Astrocyte of the spinal cord (primary cell): ENCODE measurements at regions not wholly inside any gene's neighbourhood (a gene's known extent, or its start where the extent isn't known, plus 50 kb on each side); places are given as distances from the start of the nearest gene placed in this dataset.
"Not testable (repeated sequence)": the region's sequence is repeated elsewhere in the genome, so short reads cannot be mapped to it uniquely, and the experiment has no call there.

Experiments
- DNase-seq: peaks from one replicate; pipeline ENCODE4 v3.0.0; 2011; ENCODE audit warnings: low read depth, low spot score
- H3K4me3 ChIP-seq: 2 replicates; pipeline ENCODE4 v1.5.1; 2011; ENCODE audit warnings: low read depth, mild to moderate bottlenecking, low read length, moderate library complexity
- in situ Hi-C: cut with HindIII; loops from 2 replicates; pipeline ENCODE4 v1.10.0; 2017; ENCODE audit warnings: low sequenced_read_pairs
- TF ChIP-seq, protein P1 (sequence below): IDR thresholded peaks from 2 replicates; pipeline ENCODE4 v1.5.1; 2012; ENCODE audit warnings: low read depth, mild to moderate bottlenecking, low read length, inconsistent platforms

DNA sequence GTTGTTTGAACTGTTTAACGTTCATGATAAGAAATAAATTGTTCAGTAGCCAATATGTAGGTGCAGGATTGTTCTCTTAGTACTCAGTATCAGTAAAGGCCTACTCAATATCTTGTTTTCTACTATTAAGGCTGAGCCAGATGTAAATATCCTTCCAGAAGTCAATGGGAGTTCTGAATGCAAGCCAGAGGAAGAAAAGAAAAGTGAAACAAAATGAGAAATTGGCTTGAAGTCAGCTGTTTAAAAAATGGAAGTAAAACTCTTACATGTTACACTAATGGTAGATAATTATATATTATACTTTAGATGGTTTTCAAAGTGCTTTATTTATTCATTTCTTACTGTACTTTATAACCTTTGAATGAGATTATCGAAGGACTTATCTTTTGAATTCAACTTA, 1417.9 kb downstream of the ADGRL3 start:
- no peak overlapping the region for H3K4me3 ChIP-seq
- no peak for DNase-seq
- in situ Hi-C loops = no loop called here
- TF ChIP-seq, protein P1, sequence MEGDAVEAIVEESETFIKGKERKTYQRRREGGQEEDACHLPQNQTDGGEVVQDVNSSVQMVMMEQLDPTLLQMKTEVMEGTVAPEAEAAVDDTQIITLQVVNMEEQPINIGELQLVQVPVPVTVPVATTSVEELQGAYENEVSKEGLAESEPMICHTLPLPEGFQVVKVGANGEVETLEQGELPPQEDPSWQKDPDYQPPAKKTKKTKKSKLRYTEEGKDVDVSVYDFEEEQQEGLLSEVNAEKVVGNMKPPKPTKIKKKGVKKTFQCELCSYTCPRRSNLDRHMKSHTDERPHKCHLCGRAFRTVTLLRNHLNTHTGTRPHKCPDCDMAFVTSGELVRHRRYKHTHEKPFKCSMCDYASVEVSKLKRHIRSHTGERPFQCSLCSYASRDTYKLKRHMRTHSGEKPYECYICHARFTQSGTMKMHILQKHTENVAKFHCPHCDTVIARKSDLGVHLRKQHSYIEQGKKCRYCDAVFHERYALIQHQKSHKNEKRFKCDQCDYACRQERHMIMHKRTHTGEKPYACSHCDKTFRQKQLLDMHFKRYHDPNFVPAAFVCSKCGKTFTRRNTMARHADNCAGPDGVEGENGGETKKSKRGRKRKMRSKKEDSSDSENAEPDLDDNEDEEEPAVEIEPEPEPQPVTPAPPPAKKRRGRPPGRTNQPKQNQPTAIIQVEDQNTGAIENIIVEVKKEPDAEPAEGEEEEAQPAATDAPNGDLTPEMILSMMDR = no peak

DNA sequence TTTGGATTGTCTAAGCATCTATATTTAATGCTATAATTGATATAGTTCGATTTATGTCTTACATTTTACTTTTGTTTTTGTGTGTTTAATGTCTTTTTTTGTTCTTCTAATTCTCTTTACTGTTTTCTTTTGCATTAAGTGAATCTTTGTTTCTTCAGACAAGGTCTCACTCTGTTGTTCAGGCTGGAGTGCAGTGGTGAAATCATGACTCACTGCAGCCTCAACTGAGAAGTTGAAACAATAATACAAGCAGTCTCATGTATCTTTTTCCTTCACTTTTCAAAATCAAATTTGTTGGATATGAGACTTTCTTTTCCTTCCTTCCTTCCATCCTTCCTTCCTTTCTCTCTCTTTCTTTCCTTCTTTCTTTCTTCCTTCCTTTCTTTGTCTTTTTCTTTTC, 1401.6 kb downstream of the ADGRL3 start:
- TF ChIP-seq, protein P1 = no peak
- in situ Hi-C loops = no loop called here

DNA sequence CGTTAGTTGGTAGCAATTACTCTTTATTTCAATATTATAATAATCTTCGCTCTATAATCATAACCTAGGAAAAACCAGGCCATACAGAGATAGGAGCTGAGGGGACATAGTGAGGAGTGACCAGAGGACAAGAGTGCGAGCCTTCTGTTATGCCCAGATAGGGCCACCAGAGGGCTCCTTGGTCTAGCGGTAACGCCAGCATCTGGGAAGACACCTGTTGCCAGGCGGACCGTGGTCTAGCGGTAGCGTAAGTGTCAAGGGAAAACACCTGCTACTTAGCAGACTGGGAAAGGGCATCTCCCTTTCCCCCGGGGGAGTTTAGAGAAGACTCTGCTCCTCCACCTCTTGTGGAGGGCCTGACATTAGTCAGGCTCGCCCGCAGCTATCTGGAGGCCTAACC, 1395.1 kb downstream of the ADGRL3 start:
- DNase-seq, in situ Hi-C loops, H3K4me3 ChIP-seq: not testable (repeated sequence)
- TF ChIP-seq, protein P1 = peak; percentile 19

More for the DNA sequence above, 1401.6 kb downstream of the ADGRL3 start:
- no peak overlapping the region for H3K4me3 ChIP-seq
- no peak for DNase-seq

DNA sequence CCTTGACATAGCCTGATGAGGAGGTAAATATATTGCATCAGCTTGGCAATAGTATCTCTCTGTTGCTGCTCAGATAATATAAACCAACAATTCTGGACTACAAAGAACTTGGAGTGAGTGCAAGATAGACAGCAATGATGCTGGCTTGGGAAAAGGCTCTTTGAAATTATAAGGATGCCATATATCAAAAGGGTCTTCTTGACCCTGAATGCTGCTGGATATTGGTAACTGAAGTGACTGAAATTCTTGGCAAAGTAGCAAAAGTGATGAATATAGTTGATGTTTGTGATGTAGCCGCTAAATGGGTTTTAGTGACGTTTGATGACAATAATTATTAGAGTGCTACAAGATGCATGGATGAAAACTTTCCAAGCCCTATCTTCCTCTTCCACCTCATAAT, 1391.6 kb downstream of the ADGRL3 start:
- TF ChIP-seq, protein P1 = no peak
- no peak overlapping the region for H3K4me3 ChIP-seq
- no peak for DNase-seq
- in situ Hi-C loops = no loop called here

DNA sequence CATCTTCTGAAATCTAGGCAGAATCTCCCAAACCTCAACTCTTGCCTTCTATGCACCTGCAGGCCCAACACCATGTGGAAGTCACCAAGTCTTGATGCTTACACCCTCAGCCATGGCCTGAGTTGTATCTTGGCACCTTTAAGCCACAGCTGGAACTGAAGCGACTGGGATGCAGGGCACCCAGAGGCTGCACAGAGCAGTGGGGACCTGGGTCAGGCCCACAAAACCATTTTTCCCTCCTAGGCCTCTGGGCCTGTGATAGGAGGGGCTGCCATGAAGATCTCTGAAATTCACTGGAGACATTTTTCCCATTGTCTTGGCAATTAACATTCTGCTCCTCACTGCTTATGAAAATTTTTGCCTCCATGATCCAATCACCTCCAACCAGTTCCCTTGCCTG, 1388.5 kb downstream of the ADGRL3 start:
- no peak for DNase-seq
- TF ChIP-seq, protein P1 = no peak
- H3K4me3 ChIP-seq = no peak overlapping the region
- in situ Hi-C loops = no loop called here

DNA sequence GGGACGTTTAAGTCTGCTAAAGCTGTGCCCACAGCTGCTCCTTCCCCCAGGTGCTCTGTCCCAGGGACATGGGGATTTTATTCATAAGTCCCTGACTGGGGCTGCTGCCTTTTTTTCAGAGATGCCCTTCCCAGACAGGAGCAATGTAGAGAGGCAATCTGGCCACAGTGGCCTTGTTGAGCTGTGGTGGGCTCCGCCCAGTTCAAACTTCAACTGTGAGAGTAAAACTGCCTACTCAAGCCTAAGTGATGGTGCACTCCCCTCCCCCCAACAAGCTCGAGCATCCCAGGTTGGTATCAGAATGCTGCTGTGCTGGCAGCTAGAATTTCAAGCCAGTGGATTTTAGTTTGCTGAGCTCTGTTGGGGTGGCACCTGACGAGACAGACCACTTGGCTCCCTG, 1371.4 kb downstream of the ADGRL3 start:
- no peak for DNase-seq
- TF ChIP-seq, protein P1 = no peak
- no peak overlapping the region for H3K4me3 ChIP-seq
- in situ Hi-C loops = no loop called here

DNA sequence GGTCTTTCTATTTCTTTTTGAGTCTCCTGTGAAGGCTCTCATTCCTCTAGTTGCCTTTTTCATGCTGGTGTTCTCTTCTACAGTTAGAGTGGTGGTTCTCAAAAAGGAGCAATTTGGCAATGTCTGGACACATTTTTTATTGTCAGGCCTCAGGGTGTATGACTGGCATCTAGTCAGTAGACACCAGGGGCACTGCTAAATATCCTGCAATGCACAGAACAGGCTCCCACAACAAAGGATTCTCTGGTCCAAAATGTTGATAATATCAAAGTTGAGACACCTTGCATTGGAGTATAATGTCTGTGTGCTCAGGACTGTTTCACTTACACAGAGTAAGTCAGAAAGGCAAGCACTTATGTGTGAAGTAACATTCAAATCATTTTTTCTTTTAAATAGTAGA, 1360.7 kb downstream of the ADGRL3 start:
- no peak overlapping the region for H3K4me3 ChIP-seq
- TF ChIP-seq, protein P1 = no peak
- no peak for DNase-seq
- in situ Hi-C loops = no loop called here
